ENCODE measurements at regions not wholly inside any gene's neighbourhood (a gene's known extent, or its start where the extent isn't known, plus 50 kb on each side); places are given as distances from the start of the nearest gene placed in this dataset.
A peak's percentile ranks its signal among the peaks of the same experiment; 100 is the strongest.

GRCh38 chr4:128601991-128602695, 207.4 kb upstream of the JADE1 start:
- no peak overlapping the region for H3K4me3 Mint-ChIP-seq
- no peaks in the 10 kb centered on the region for H3K9me3 Mint-ChIP-seq
- no peaks in the 10 kb centered on the region for H3K4me1 Mint-ChIP-seq (ENCODE audit: low read depth)
- no peak overlapping the region for H3K27ac Mint-ChIP-seq
- peaks cover 25% of the 10 kb centered on the region for H3K27me3 Mint-ChIP-seq (ENCODE audit: low read depth)
- no peaks in the 10 kb centered on the region for H3K36me3 Mint-ChIP-seq (ENCODE audit: insufficient read depth in 2 of 2)
- ATAC-seq (replicated peaks in 1 of 2) (no peak), DNase-seq (no peak)

DNA sequence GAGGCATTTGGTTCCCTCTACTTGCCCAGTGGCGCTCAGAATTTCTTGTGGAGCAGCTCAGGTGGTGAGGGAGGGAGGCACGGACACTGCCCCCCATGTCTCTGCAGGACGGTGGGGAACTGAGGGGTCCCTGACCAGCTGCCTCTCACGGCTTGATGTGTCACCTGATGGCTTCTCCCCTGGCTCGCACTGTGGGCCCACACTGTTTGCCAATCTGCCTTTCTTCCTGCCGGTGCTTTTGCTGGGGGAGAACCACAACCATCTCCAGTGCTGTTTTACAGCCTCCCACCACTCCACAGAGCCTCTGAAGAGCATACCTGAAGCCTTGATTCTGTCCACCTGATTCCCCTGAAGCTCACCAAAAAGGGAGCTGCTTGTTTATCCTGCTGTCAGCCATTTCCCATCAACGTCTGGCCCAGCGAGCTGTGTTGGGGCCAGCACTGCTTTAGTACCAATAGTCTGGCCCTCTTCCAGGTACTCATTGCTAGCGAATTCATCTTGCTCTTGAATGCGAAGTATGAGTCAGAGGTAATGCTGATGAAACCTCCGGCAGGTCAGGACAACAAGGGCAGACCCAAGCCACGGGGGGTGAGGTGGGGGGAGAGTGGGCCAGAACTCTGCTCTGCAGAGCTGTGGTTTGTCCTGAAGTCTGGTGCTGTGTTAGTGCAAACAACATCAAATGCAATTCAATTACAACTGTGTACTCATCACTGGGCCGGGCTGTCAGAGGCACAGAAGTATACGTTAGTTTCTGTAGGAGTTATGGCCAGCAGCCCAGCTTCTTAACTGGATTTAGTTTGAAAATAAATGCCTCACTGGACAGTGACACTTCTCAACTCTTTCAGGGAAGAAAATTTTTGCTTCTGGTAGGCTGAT, 208.3 kb upstream of the JADE1 start:
- ATAC-seq (replicated peaks in 1 of 2), result peak in 1 of 2 donors; percentile 28
- Mint-ChIP-seq H3K4me3 (no peak overlapping the region), H3K9me3 (peaks cover 1 to 2% of the 10 kb centered on the region in 2 donors), H3K27me3 (ENCODE audit: low read depth) (peaks cover 32% of the 10 kb centered on the region), H3K4me1 (ENCODE audit: low read depth) (no peaks in the 10 kb centered on the region), H3K36me3 (ENCODE audit: insufficient read depth in 2 of 2) (peaks cover 0 to 3% of the 10 kb centered on the region in 2 donors), H3K27ac (no peak overlapping the region)
- no peak for DNase-seq

- Mint-ChIP-seq H3K36me3 (ENCODE audit: insufficient read depth in 2 of 2) (peaks cover 1 to 5% of the 10 kb centered on the region in 2 donors), H3K4me1 (ENCODE audit: low read depth) (no peaks in the 10 kb centered on the region), H3K4me3 (no peak overlapping the region), H3K27me3 (ENCODE audit: low read depth) (peaks cover 37% of the 10 kb centered on the region), H3K27ac (no peak overlapping the region), H3K9me3 (peaks cover 3 to 4% of the 10 kb centered on the region in 2 donors)
- DNase-seq (no peak), ATAC-seq (replicated peaks in 1 of 2) (no peak)
Measured at GRCh38 chr4:128600410-128600809, 209.1 kb upstream of the JADE1 start.

GRCh38 chr4:128597500-128597899, 212.0 kb upstream of the JADE1 start:
- Mint-ChIP-seq H3K4me3 (no peak overlapping the region), H3K9me3 (peaks cover 4 to 9% of the 10 kb centered on the region in 2 donors), H3K4me1 (ENCODE audit: low read depth) (no peaks in the 10 kb centered on the region), H3K36me3 (ENCODE audit: insufficient read depth in 2 of 2) (peaks cover 5 to 10% of the 10 kb centered on the region in 2 donors), H3K27ac (no peak overlapping the region), H3K27me3 (ENCODE audit: low read depth) (peaks cover 36% of the 10 kb centered on the region)
- no peak for DNase-seq
- peak; percentile 46 to 66 for ATAC-seq (replicated peaks in 1 of 2)

DNA sequence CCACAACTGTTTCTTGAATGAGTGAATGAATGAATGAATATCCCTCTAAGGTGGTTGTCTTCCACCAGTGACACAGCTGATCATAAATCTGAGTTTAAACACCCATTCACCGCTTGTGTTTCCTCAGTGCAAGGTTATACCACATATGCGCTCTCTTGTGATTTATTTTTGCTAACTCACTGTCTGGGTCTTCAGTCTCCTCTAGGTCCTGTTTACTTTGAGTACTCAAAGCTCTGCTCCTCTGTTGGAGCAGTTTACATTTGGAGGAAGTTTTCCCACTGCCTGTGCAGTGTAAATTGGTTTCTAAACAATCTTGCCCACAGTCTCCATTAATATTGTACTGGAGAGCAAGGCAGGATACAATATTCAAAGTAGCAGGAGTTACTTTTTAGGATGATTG, 212.6 kb upstream of the JADE1 start:
- no peak for ATAC-seq (replicated peaks in 1 of 2)
- Mint-ChIP-seq H3K27ac (no peak overlapping the region), H3K4me1 (ENCODE audit: low read depth) (no peaks in the 10 kb centered on the region), H3K36me3 (ENCODE audit: insufficient read depth in 2 of 2) (peaks cover 5 to 10% of the 10 kb centered on the region in 2 donors), H3K9me3 (peaks cover 4 to 9% of the 10 kb centered on the region in 2 donors), H3K27me3 (ENCODE audit: low read depth) (peaks cover 36% of the 10 kb centered on the region), H3K4me3 (no peak overlapping the region)
- no peak for DNase-seq

DNA sequence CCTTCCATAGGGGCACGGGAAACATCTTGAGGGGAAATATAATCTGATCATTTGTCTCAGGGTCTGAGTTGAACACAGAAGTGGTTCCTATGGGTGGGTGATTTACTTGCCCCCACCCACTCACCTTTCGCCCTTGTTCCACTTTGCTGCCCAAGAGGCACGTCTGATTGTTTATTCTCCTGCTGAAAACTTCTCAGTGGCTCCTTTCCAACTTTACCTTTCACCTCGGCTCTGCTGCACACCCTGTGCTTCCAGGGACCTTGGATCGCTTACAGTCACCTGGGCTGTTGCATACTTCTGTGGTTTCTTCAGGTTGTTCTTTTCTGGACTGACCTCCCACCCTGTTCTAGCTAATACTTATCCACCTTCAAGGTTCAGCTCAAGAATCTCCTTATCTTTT, 213.4 kb upstream of the JADE1 start:
- H3K27ac Mint-ChIP-seq, result no peak overlapping the region
- peaks cover 5 to 10% of the 10 kb centered on the region in 2 donors for H3K36me3 Mint-ChIP-seq (ENCODE audit: insufficient read depth in 2 of 2)
- ATAC-seq (replicated peaks in 1 of 2) (no peak), DNase-seq (no peak)
- H3K9me3 Mint-ChIP-seq, result peaks cover 4 to 9% of the 10 kb centered on the region in 2 donors
- H3K4me1 Mint-ChIP-seq (ENCODE audit: low read depth), result no peaks in the 10 kb centered on the region
- H3K27me3 Mint-ChIP-seq (ENCODE audit: low read depth), result peaks cover 33% of the 10 kb centered on the region
- no peak overlapping the region for H3K4me3 Mint-ChIP-seq

DNA sequence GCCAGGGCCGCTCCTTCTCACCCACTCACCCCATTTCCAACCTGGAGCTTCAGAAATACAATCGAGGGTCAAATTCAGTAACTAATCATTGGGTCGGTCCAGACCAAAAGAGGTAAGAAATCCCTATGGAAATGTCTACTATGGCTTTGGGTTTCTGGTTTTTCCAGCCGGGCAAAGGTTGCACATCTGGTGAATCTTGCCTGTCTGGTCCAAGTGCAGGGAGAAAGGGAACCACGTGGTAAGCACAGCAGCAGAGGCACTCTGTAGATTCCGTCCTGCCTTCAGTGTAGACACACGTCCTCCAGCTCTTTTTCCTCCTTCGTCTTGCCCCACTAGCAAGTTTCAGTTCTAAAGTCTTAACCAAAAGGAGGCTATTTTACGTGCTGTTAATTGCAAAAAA, 218.0 kb upstream of the JADE1 start:
- DNase-seq (no peak), ATAC-seq (replicated peaks in 1 of 2) (no peak)
- Mint-ChIP-seq H3K4me3 (no peak overlapping the region), H3K36me3 (ENCODE audit: insufficient read depth in 2 of 2) (peaks cover 5 to 10% of the 10 kb centered on the region in 2 donors), H3K27me3 (ENCODE audit: low read depth) (peaks cover 14% of the 10 kb centered on the region), H3K4me1 (ENCODE audit: low read depth) (no peaks in the 10 kb centered on the region), H3K9me3 (peaks cover 4 to 9% of the 10 kb centered on the region in 2 donors), H3K27ac (no peak overlapping the region)

GRCh38 chr4:128590773-128591172, 218.7 kb upstream of the JADE1 start:
- DNase-seq (no peak), ATAC-seq (replicated peaks in 1 of 2) (no peak)
- Mint-ChIP-seq H3K27ac (no peak overlapping the region), H3K4me3 (no peak overlapping the region), H3K9me3 (peaks cover 2 to 7% of the 10 kb centered on the region in 2 donors), H3K4me1 (ENCODE audit: low read depth) (no peaks in the 10 kb centered on the region), H3K36me3 (ENCODE audit: insufficient read depth in 2 of 2) (peaks cover 5% of the 10 kb centered on the region in 2 donors), H3K27me3 (ENCODE audit: low read depth) (peaks cover 7% of the 10 kb centered on the region)

GRCh38 chr4:128590034-128590740, 219.3 kb upstream of the JADE1 start:
- peaks cover 6% of the 10 kb centered on the region for H3K27me3 Mint-ChIP-seq (ENCODE audit: low read depth)
- H3K36me3 Mint-ChIP-seq (ENCODE audit: insufficient read depth in 2 of 2), result peaks cover 4 to 5% of the 10 kb centered on the region in 2 donors
- DNase-seq (no peak), ATAC-seq (replicated peaks in 1 of 2) (no peak)
- no peaks in the 10 kb centered on the region for H3K4me1 Mint-ChIP-seq (ENCODE audit: low read depth)
- H3K27ac Mint-ChIP-seq, result no peak overlapping the region
- H3K9me3 Mint-ChIP-seq, result peaks cover 1 to 6% of the 10 kb centered on the region in 2 donors
- H3K4me3 Mint-ChIP-seq, result no peak overlapping the region

- Mint-ChIP-seq H3K9me3 (peaks cover 1 to 2% of the 10 kb centered on the region in 2 donors), H3K27ac (no peak overlapping the region)
Measured at GRCh38 chr4:128589384-128589965, 220.0 kb upstream of the JADE1 start.

GRCh38 chr4:128587382-128587781, 222.1 kb upstream of the JADE1 start:
- Mint-ChIP-seq H3K4me1 (ENCODE audit: low read depth) (no peaks in the 10 kb centered on the region), H3K4me3 (no peak overlapping the region), H3K9me3 (no peaks in the 10 kb centered on the region), H3K27ac (no peak overlapping the region), H3K36me3 (ENCODE audit: insufficient read depth in 2 of 2) (no peaks in the 10 kb centered on the region), H3K27me3 (ENCODE audit: low read depth) (no peaks in the 10 kb centered on the region)
- ATAC-seq (replicated peaks in 1 of 2) (no peak), DNase-seq (no peak)

More at GRCh38 chr4:128589384-128589965, 220.0 kb upstream of the JADE1 start:
- H3K4me3 Mint-ChIP-seq, result no peak overlapping the region
- H3K27me3 Mint-ChIP-seq (ENCODE audit: low read depth), result peaks cover 2% of the 10 kb centered on the region
- H3K36me3 Mint-ChIP-seq (ENCODE audit: insufficient read depth in 2 of 2), result peaks cover 1 to 2% of the 10 kb centered on the region in 2 donors
- ATAC-seq (replicated peaks in 1 of 2), result no peak
- no peaks in the 10 kb centered on the region for H3K4me1 Mint-ChIP-seq (ENCODE audit: low read depth)
- no peak for DNase-seq

GRCh38 chr4:128583753-128584712, 225.5 kb upstream of the JADE1 start:
- H3K9me3 Mint-ChIP-seq, result no peaks in the 10 kb centered on the region
- no peak for ATAC-seq (replicated peaks in 1 of 2)
- H3K27ac Mint-ChIP-seq, result no peak overlapping the region
- no peaks in the 10 kb centered on the region for H3K27me3 Mint-ChIP-seq (ENCODE audit: low read depth)
- no peaks in the 10 kb centered on the region for H3K36me3 Mint-ChIP-seq (ENCODE audit: insufficient read depth in 2 of 2)
- no peak for DNase-seq
- H3K4me3 Mint-ChIP-seq, result no peak overlapping the region
- no peaks in the 10 kb centered on the region for H3K4me1 Mint-ChIP-seq (ENCODE audit: low read depth)
